Left lung (tissue), 4 donors: ENCODE measurements at regions not wholly inside any gene's neighbourhood (a gene's known extent, or its start where the extent isn't known, plus 50 kb on each side); places are given as distances from the start of the nearest gene placed in this dataset.

ENCODE experiments used
- ATAC-seq: fragments of 200-7000 bp; cut with Tn5 transposase; one replicate; pipeline ENCODE4 v1.9.1; 2020; ENCODE audit warnings: moderate library complexity
- DNase-seq, 4 donors: peaks; one replicate each; pipeline ENCODE4 v3.0.0-alpha.2; 2013 to 2020
- H3K27ac ChIP-seq, 2 donors: fragments of 200-600 bp; sonication (generic) in 1 of 2; one replicate each; pipeline versions ENCODE4 v1.5.0 to v1.8.0; 2020 to 2021
- H3K27me3 ChIP-seq, 2 donors: fragments of 200-600 bp; sonication (generic) in 1 of 2; one replicate each; pipeline versions ENCODE4 v1.5.0 to v1.8.0; 2020 to 2021
- H3K36me3 ChIP-seq, 2 donors: fragments of 200-600 bp; sonication (generic) in 1 of 2; one replicate each; pipeline versions ENCODE4 v1.5.0 to v1.8.0; 2020 to 2021
- H3K4me1 ChIP-seq, 2 donors: fragments of 200-600 bp; one replicate each; pipeline ENCODE4 v1.8.0; 2021
- H3K4me3 ChIP-seq, 2 donors: fragments of 200-600 bp; sonication (generic) in 1 of 2; one replicate each; pipeline versions ENCODE4 v1.5.0 to v1.8.0; 2020 to 2021; ENCODE audit warnings: mild to moderate bottlenecking in 1 of 2
- H3K9me3 ChIP-seq, 2 donors: fragments of 200-600 bp; sonication (generic) in 1 of 2; one replicate each; pipeline versions ENCODE4 v1.5.0 to v1.8.0; 2020 to 2021
- intact Hi-C, 2 donors: fragments of 100-400 bp; cut with DNase I; formaldehyde crosslinking; loops; one replicate each; pipeline versions ENCODE4 v1.11.2 to v1.14.2; 2022
- TF ChIP-seq, protein P1 (sequence below), 2 donors: fragments of 200-600 bp; sonication (generic) in 1 of 2; IDR thresholded peaks; one replicate each; pipeline versions ENCODE4 v1.5.0 to v1.8.0; 2021; ENCODE audit warnings: antibody characterized with exemption in 2 of 2
- donor health status: DM: no; HTN: yes; CAD: no.
- donor health status: DM: no; HTN: no; CAD: no.

DNA sequence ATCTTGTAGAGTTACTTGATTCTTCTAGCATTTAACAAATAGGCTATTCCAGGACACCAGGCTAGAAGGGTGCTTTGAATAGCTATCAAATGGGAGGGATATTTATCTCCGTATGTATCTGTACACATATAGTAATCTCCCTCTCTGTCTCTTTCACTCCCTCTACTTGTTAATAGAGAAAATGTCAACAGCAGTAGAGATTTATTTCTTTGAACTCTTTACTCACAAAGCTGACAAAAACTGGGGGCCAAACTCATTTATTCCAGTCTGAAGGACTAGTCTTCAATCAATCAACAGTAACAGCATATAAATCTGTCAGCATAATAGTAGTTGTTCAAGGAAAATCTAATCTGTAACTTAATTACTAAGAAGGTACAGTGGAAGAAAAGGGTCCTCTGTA is 78.2 kb upstream of the FER start:
- TF ChIP-seq, protein P1, sequence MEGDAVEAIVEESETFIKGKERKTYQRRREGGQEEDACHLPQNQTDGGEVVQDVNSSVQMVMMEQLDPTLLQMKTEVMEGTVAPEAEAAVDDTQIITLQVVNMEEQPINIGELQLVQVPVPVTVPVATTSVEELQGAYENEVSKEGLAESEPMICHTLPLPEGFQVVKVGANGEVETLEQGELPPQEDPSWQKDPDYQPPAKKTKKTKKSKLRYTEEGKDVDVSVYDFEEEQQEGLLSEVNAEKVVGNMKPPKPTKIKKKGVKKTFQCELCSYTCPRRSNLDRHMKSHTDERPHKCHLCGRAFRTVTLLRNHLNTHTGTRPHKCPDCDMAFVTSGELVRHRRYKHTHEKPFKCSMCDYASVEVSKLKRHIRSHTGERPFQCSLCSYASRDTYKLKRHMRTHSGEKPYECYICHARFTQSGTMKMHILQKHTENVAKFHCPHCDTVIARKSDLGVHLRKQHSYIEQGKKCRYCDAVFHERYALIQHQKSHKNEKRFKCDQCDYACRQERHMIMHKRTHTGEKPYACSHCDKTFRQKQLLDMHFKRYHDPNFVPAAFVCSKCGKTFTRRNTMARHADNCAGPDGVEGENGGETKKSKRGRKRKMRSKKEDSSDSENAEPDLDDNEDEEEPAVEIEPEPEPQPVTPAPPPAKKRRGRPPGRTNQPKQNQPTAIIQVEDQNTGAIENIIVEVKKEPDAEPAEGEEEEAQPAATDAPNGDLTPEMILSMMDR (IDR thresholded peaks at IDR 0.05): no peak
- H3K9me3 ChIP-seq: no peaks in the 10 kb centered on the region
- H3K4me3 ChIP-seq: no peak overlapping the region
- intact Hi-C loops: no loop called here
- no peak for DNase-seq
- H3K27ac ChIP-seq: no peak overlapping the region
- H3K27me3 ChIP-seq: no peaks in the 10 kb centered on the region
- H3K4me1 ChIP-seq: no peaks in the 10 kb centered on the region
- ATAC-seq: no peak
- no peaks in the 10 kb centered on the region for H3K36me3 ChIP-seq

DNA sequence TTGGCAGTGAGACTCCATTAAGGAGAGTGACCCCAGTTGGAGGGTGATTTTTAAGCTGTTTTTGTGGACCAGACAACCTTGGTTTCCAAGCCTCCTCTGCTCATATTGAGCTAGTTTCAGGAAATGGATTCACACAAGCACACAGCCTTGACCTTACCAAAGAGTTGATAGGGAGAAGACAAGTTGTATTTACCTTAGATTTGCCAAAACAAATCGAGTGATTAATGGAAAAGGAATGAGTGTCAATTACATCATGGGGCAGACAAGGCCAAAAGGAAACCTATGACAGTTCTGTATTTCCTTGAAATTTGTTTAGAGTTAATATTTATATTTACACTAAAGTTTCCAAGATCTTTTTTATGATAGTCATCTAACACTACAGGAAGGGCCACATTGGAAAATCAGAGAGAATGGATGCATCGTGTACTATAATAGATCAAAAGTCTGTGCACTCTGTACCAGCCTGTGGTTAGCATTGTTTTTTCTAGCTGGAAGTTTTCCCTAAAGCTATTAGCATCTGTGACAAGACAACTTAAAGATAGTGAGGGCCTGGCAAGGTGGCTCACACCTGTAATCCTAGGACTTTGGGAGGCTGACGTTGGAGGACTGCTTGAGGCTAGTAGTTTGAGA is 86.0 kb upstream of the FER start:
- TF ChIP-seq, protein P1 (IDR thresholded peaks at IDR 0.05): no peak
- DNase-seq: no peak
- ATAC-seq: no peak
- Histone ChIP-seq H3K9me3 (no peaks in the 10 kb centered on the region), H3K27me3 (no peaks in the 10 kb centered on the region), H3K27ac (no peak overlapping the region), H3K36me3 (no peaks in the 10 kb centered on the region), H3K4me3 (no peak overlapping the region), H3K4me1 (no peaks in the 10 kb centered on the region)
- intact Hi-C loops: no loop called here

DNA sequence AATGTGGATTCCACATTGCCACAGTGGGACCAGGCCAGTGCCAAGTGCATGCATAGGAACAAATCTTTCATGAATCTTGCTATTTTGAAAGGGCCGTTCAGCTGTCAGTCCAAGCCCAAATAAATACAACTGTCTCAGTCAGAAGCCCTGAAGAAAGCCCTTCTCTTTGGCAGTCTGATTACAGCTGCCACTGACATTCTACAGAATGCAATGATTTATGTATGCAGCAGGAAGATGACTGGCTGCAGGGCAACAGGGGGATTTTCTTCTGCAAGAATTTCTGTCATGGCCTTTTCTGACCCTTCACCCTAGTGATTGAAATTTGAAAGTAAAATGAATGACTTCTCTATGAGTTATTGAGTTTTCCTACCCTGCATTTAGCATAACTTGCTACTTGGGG is 86.7 kb upstream of the FER start:
- Histone ChIP-seq H3K27ac (no peak overlapping the region), H3K9me3 (no peaks in the 10 kb centered on the region), H3K4me1 (no peaks in the 10 kb centered on the region), H3K27me3 (no peaks in the 10 kb centered on the region), H3K36me3 (no peaks in the 10 kb centered on the region), H3K4me3 (no peak overlapping the region)
- intact Hi-C loops: no loop called here
- TF ChIP-seq, protein P1 (IDR thresholded peaks at IDR 0.05): no peak
- ATAC-seq: no peak
- no peak for DNase-seq

DNA sequence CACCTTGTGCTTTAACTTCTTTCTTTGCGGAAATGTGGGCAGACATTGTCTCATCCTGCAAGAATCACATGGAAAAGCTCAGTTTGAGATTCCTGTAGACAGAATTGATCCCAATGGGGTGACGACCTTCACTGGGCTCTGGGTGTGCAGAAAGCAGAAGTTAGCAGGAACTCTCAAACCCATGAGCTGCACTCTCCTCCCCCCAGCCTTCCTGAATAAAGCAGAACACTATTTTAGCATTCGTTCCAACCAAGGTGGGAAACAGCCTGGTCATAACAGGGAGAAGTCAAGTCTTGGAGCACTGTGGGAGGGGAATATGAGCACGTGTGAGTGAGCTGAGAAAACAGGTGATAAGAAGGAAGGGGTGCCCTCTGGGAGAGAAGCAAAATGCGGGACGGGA is 87.4 kb upstream of the FER start:
- H3K27me3 ChIP-seq: no peaks in the 10 kb centered on the region
- ATAC-seq (no peak), DNase-seq (no peak)
- TF ChIP-seq, protein P1 (IDR thresholded peaks at IDR 0.05): no peak
- no peak overlapping the region for H3K27ac ChIP-seq
- no peaks in the 10 kb centered on the region for H3K36me3 ChIP-seq
- H3K4me1 ChIP-seq: no peaks in the 10 kb centered on the region
- no peaks in the 10 kb centered on the region for H3K9me3 ChIP-seq
- H3K4me3 ChIP-seq: no peak overlapping the region
- intact Hi-C loops: no loop called here

DNA sequence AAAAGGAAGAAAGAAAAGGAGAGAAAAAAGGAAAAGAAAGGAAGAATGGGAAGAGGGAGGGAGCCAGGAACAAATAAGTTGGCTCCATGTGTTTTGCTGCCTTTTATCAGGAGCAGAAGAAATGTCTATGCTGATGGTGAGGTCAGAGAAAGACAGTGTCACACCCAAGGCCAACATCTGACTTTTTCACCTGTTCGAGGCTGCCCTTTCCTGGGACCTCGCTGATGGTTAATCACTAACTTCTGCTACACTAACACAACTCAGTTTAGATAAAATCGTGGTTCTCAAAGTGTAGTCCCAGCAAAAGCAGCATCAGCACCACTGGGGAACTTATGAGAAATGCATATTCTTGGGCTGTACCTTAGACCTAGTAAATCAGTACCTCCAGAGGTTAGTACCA is 88.2 kb upstream of the FER start:
- intact Hi-C loops: no loop called here
- ATAC-seq (no peak), DNase-seq (no peak)
- no peaks in the 10 kb centered on the region for H3K4me1 ChIP-seq
- no peak overlapping the region for H3K4me3 ChIP-seq
- no peaks in the 10 kb centered on the region for H3K9me3 ChIP-seq
- no peaks in the 10 kb centered on the region for H3K27me3 ChIP-seq
- H3K27ac ChIP-seq: no peak overlapping the region
- no peaks in the 10 kb centered on the region for H3K36me3 ChIP-seq
- TF ChIP-seq, protein P1 (IDR thresholded peaks at IDR 0.05): no peak
